ENCODE measurements at regions not wholly inside any gene's neighbourhood (a gene's known extent, or its start where the extent isn't known, plus 50 kb on each side); places are given as distances from the start of the nearest gene placed in this dataset.

DNA sequence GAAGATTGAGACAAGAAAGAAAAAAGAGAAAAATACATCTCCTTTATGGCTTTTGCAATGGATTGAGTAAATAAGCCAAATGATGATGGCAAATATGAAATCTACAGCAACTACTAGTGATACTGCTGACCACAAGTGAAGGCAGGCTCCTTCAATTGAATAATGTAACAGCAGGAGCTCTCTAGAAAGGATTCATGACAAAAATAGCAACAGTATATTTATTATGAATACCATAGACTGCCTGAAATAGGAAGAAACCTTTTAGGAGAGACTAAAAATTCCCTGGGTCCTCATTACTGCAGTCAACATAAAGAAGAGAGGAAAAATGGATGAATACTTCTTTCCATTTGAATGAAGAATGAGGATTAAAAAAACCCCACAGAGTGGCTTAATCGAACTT is 306.8 kb upstream of the ANXA10 start:
- in situ Hi-C loops (cut with HindIII; ENCODE audit: extremely low pct_ligation_motif_present, low pct_unique_long_range_greater_than_20kb) = no loop called here

DNA sequence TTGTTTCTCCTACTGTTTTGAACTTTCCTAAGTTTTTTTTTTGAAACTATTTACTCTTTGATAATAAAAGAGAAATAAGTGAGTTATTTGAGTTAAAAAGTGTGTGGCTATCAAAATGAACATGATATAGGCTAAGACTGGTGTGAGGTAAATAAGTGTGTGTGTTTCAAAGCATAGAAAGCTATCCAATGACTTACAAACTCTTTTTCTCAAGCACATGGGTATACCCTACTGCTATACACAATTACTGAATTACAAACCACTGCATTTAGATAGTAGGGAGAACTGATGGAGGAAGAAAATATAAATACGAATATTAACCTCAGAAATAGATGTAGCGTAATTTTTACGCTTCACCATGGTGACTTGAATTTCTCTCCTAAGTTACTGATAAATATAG is 305.8 kb upstream of the ANXA10 start:
- Histone ChIP-seq H3K79me2 (ENCODE audit: insufficient read depth, low read length) (no peaks in the 10 kb centered on the region), H3K4me2 (ENCODE audit: low read depth, low read length) (no peak overlapping the region), H3K27ac (ENCODE audit: extremely low read length, insufficient read depth, low read length) (no peak overlapping the region), H2AFZ (ENCODE audit: low read length) (no peak overlapping the region), H3K9me3 (ENCODE audit: low read length) (peaks cover 4% of the 10 kb centered on the region; the same call in 1 of the 2 replicates), H3K36me3 (replicated peaks in 1 of 2; ENCODE audit: control insufficient read depth in 1 of 2, insufficient read depth in 2 of 2, low read length in 2 of 2) (no peaks in the 10 kb centered on the region), H3K27me3 (ENCODE audit: control insufficient read depth in 1 of 2, insufficient read depth in 2 of 2, low read length in 2 of 2) (no peaks in the 10 kb centered on the region), H3K9ac (ENCODE audit: insufficient read depth, low read depth, low read length) (no peak overlapping the region), H3K4me3 (replicated peaks in 1 of 3; ENCODE audit: insufficient read depth in 1 of 3, low read depth in 2 of 3, low read length in 3 of 3) (no peak overlapping the region), H4K20me1 (ENCODE audit: insufficient read depth, low read length) (no peaks in the 10 kb centered on the region), H3K4me1 (ENCODE audit: insufficient read depth, low read length) (no peaks in the 10 kb centered on the region)
- FAIRE-seq (no peak), ATAC-seq (no peak), DNase-seq (ENCODE audit: low spot score) (no peak)
- no TSS peak for BruUV-seq (replicated peaks)
- in situ Hi-C loops (cut with HindIII; ENCODE audit: extremely low pct_ligation_motif_present, low pct_unique_long_range_greater_than_20kb) = no loop called here
- CTCF ChIA-PET (ENCODE audit: low intra/inter-chr PET ratio, low total read pairs) = no interaction called here
- intact Hi-C loops (cut with micrococcal nuclease; ENCODE audit: unreplicated experiment) = no loop called here
- 19% methylated on average over 3 of the region's 3 CpGs for WGBS (ENCODE audit: low lambda C conversion rate)
- POLR2A ChIA-PET = no interaction called here
- TF ChIP-seq ZSCAN30 (CRISPR knock-in tag; IDR thresholded peaks at IDR 0.05) (no peak), ZNF724P (CRISPR knock-in tag; IDR thresholded peaks at IDR 0.05; ENCODE audit: borderline replicate concordance) (no peak), E2F5 (CRISPR knock-in tag; conservative IDR thresholded peaks at IDR 0.05) (no peak), SAP130 (CRISPR knock-in tag; IDR thresholded peaks at IDR 0.05; ENCODE audit: low read depth) (no peak), HMGA1 (CRISPR knock-in tag; conservative IDR thresholded peaks at IDR 0.05) (no peak), HOXD1 (CRISPR knock-in tag; IDR thresholded peaks at IDR 0.05) (no peak), SMAD1 (CRISPR knock-in tag; IDR thresholded peaks at IDR 0.05; ENCODE audit: borderline replicate concordance, low read depth) (no peak), ZNF709 (CRISPR knock-in tag; IDR thresholded peaks at IDR 0.05) (no peak), ZNF790 (CRISPR knock-in tag; IDR thresholded peaks at IDR 0.05; ENCODE audit: borderline replicate concordance) (no peak), ZFYVE20 (CRISPR knock-in tag; IDR thresholded peaks at IDR 0.05; ENCODE audit: borderline replicate concordance, low read depth) (no peak), NFYC (CRISPR knock-in tag; IDR thresholded peaks at IDR 0.05) (no peak), ZNF414 (CRISPR knock-in tag; IDR thresholded peaks at IDR 0.05) (no peak), SUZ12 (IDR thresholded peaks at IDR 0.05; ENCODE audit: low read depth, low read length) (no peak), ZNF530 (CRISPR knock-in tag; IDR thresholded peaks at IDR 0.05; ENCODE audit: low read depth) (no peak), HOXA7 (CRISPR knock-in tag; IDR thresholded peaks at IDR 0.05) (no peak), ZNF317 (CRISPR knock-in tag; IDR thresholded peaks at IDR 0.05) (no peak)
- TF ChIP-seq, protein P1, sequence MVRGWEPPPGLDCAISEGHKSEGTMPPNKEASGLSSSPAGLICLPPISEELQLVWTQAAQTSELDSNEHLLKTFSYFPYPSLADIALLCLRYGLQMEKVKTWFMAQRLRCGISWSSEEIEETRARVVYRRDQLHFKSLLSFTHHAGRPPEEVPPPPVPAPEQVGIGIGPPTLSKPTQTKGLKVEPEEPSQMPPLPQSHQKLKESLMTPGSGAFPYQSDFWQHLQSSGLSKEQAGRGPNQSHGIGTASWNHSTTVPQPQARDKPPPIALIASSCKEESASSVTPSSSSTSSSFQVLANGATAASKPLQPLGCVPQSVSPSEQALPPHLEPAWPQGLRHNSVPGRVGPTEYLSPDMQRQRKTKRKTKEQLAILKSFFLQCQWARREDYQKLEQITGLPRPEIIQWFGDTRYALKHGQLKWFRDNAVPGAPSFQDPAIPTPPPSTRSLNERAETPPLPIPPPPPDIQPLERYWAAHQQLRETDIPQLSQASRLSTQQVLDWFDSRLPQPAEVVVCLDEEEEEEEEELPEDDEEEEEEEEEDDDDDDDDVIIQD (CRISPR knock-in tag; IDR thresholded peaks at IDR 0.05; ENCODE audit: low read depth) = no peak

More for the DNA sequence above, 306.8 kb upstream of the ANXA10 start:
- no peaks in the 10 kb centered on the region for H3K79me2 ChIP-seq (ENCODE audit: insufficient read depth, low read length)
- no peaks in the 10 kb centered on the region for H3K36me3 ChIP-seq (replicated peaks in 1 of 2; ENCODE audit: control insufficient read depth in 1 of 2, insufficient read depth in 2 of 2, low read length in 2 of 2)
- no peaks in the 10 kb centered on the region for H4K20me1 ChIP-seq (ENCODE audit: insufficient read depth, low read length)
- CTCF ChIA-PET (ENCODE audit: low intra/inter-chr PET ratio, low total read pairs) = no interaction called here
- FAIRE-seq = no peak
- no peaks in the 10 kb centered on the region for H3K27me3 ChIP-seq (ENCODE audit: control insufficient read depth in 1 of 2, insufficient read depth in 2 of 2, low read length in 2 of 2)
- ATAC-seq = no peak
- H3K4me1 ChIP-seq (ENCODE audit: insufficient read depth, low read length) = no peaks in the 10 kb centered on the region
- WGBS (ENCODE audit: low lambda C conversion rate) = 0% methylated on average over 1 of the region's 1 CpG
- BruUV-seq (replicated peaks) = no TSS peak
- intact Hi-C loops (cut with micrococcal nuclease; ENCODE audit: unreplicated experiment) = no loop called here
- TF ChIP-seq SALL2 (CRISPR knock-in tag; IDR thresholded peaks at IDR 0.05) = no peak
- H3K9me3 ChIP-seq (ENCODE audit: low read length) = peaks cover 4% of the 10 kb centered on the region; the same call in 1 of the 2 replicates
- POLR2A ChIA-PET = no interaction called here
- no peak overlapping the region for H3K9ac ChIP-seq (ENCODE audit: insufficient read depth, low read depth, low read length)
- H3K27ac ChIP-seq (ENCODE audit: extremely low read length, insufficient read depth, low read length) = no peak overlapping the region
- no peak for DNase-seq (ENCODE audit: low spot score)
- no peak overlapping the region for H3K4me2 ChIP-seq (ENCODE audit: low read depth, low read length)
- H3K4me3 ChIP-seq (replicated peaks in 1 of 3; ENCODE audit: insufficient read depth in 1 of 3, low read depth in 2 of 3, low read length in 3 of 3) = no peak overlapping the region
- H2AFZ ChIP-seq (ENCODE audit: low read length) = no peak overlapping the region

Data from HepG2 (cell line).